ENCODE measurements at regions not wholly inside any gene's neighbourhood (a gene's known extent, or its start where the extent isn't known, plus 50 kb on each side); places are given as distances from the start of the nearest gene placed in this dataset.

GRCh38 chr6:132019586-132019985 is 68.4 kb upstream of the CCN2 start:
- no peak for DNase-seq (ENCODE audit: low read depth, low spot score)

DNA sequence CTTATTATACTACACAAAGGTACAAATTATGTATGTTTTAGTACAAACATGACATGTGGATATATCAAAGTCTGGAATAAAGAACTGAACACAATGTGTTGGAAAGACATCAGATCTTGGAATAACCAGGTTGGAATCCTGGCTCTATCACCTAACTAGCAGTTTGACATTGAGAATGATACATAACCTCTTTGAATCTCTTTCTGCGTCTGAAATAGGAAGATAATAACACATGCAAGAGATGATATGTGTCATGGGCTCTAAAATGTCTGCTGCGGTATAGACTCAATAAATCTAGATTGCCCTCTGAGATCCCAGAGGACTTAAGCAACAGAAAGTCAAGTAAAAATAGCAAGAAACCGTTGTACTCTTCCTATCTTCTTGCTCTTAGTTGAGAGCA is 66.8 kb upstream of the CCN2 start:
- POLR2A ChIA-PET, result no interaction called here
- in situ Hi-C loops (cut with MboI), result no loop called here
- no peak for FAIRE-seq
- TF ChIP-seq, protein P1, sequence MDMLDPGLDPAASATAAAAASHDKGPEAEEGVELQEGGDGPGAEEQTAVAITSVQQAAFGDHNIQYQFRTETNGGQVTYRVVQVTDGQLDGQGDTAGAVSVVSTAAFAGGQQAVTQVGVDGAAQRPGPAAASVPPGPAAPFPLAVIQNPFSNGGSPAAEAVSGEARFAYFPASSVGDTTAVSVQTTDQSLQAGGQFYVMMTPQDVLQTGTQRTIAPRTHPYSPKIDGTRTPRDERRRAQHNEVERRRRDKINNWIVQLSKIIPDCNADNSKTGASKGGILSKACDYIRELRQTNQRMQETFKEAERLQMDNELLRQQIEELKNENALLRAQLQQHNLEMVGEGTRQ (IDR thresholded peaks at IDR 0.05; ENCODE audit: borderline replicate concordance, low read depth, low read length), result no peak
- TF ChIP-seq, protein P2, sequence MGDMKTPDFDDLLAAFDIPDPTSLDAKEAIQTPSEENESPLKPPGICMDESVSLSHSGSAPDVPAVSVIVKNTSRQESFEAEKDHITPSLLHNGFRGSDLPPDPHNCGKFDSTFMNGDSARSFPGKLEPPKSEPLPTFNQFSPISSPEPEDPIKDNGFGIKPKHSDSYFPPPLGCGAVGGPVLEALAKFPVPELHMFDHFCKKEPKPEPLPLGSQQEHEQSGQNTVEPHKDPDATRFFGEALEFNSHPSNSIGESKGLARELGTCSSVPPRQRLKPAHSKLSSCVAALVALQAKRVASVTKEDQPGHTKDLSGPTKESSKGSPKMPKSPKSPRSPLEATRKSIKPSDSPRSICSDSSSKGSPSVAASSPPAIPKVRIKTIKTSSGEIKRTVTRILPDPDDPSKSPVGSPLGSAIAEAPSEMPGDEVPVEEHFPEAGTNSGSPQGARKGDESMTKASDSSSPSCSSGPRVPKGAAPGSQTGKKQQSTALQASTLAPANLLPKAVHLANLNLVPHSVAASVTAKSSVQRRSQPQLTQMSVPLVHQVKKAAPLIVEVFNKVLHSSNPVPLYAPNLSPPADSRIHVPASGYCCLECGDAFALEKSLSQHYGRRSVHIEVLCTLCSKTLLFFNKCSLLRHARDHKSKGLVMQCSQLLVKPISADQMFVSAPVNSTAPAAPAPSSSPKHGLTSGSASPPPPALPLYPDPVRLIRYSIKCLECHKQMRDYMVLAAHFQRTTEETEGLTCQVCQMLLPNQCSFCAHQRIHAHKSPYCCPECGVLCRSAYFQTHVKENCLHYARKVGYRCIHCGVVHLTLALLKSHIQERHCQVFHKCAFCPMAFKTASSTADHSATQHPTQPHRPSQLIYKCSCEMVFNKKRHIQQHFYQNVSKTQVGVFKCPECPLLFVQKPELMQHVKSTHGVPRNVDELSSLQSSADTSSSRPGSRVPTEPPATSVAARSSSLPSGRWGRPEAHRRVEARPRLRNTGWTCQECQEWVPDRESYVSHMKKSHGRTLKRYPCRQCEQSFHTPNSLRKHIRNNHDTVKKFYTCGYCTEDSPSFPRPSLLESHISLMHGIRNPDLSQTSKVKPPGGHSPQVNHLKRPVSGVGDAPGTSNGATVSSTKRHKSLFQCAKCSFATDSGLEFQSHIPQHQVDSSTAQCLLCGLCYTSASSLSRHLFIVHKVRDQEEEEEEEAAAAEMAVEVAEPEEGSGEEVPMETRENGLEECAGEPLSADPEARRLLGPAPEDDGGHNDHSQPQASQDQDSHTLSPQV (IDR thresholded peaks at IDR 0.05), result no peak
- TF ChIP-seq STAT3 (IDR thresholded peaks at IDR 0.05; ENCODE audit: low read depth, low read length) (no peak), YY1 (IDR thresholded peaks at IDR 0.05; ENCODE audit: low read depth, low read length) (no peak), IRF4 (IDR thresholded peaks at IDR 0.05; ENCODE audit: low read depth, low read length) (no peak)

More at GRCh38 chr6:132019586-132019985, 68.4 kb upstream of the CCN2 start:
- no peaks in the 10 kb centered on the region for H3K4me1 ChIP-seq (ENCODE audit: control insufficient read depth, insufficient read depth, low read length)
- no peaks in the 10 kb centered on the region for H3K36me3 ChIP-seq (ENCODE audit: control insufficient read depth in 2 of 2, insufficient read depth in 2 of 2, low read length in 1 of 2)
- ATAC-seq (no peak), FAIRE-seq (no peak)
- RAD21 ChIA-PET (ENCODE audit: unreplicated experiment), result no interaction called here
- 0% methylated on average over 1 of the region's 1 CpG for WGBS (ENCODE audit: insufficient coverage, insufficient replicate concordance, low lambda C conversion rate, missing lambda C conversion rate)
- H3K4me2 ChIP-seq (ENCODE audit: control insufficient read depth, insufficient read depth), result no peak overlapping the region
- in situ Hi-C loops (cut with MboI) (no loop called here), intact Hi-C loops (cut with micrococcal nuclease; ENCODE audit: unreplicated experiment) (no loop called here)
- CTCF ChIA-PET, result no interaction called here
- no peak overlapping the region for H2AFZ ChIP-seq (ENCODE audit: control insufficient read depth, low read depth, low read length)
- H3K9me3 ChIP-seq (replicated peaks; ENCODE audit: control insufficient read depth, insufficient read depth, low read length), result no peaks in the 10 kb centered on the region
- H4K20me1 ChIP-seq (ENCODE audit: control insufficient read depth, insufficient read depth), result no peaks in the 10 kb centered on the region
- POLR2A ChIA-PET, result no interaction called here
- SMC1A ChIA-PET (ENCODE audit: uncharacterized antibody, unreplicated experiment), result no interaction called here
- no TSS peak for BruUV-seq (replicated peaks)
- H3K9ac ChIP-seq (ENCODE audit: control insufficient read depth, insufficient read depth, low read length), result no peak overlapping the region
- H3K27ac ChIP-seq (ENCODE audit: control insufficient read depth, insufficient read depth), result no peak overlapping the region
- no peaks in the 10 kb centered on the region for H3K79me2 ChIP-seq (ENCODE audit: control insufficient read depth, insufficient read depth, low read length)
- no peaks in the 10 kb centered on the region for H3K27me3 ChIP-seq (replicated peaks in 1 of 2; ENCODE audit: control insufficient read depth in 2 of 2, insufficient read depth in 2 of 2, low read length in 1 of 2)
- no peak for TF ChIP-seq SMAD1 (IDR thresholded peaks at IDR 0.05; ENCODE audit: low read depth, partially characterized antibody)
- TF ChIP-seq SUPT20H (IDR thresholded peaks at IDR 0.05; ENCODE audit: borderline replicate concordance, control insufficient read depth, low read depth, low read length), result no peak
- TF ChIP-seq RCOR1 (conservative IDR thresholded peaks at IDR 0.05; ENCODE audit: low read depth, low read length), result no peak
- TF ChIP-seq, protein P3, sequence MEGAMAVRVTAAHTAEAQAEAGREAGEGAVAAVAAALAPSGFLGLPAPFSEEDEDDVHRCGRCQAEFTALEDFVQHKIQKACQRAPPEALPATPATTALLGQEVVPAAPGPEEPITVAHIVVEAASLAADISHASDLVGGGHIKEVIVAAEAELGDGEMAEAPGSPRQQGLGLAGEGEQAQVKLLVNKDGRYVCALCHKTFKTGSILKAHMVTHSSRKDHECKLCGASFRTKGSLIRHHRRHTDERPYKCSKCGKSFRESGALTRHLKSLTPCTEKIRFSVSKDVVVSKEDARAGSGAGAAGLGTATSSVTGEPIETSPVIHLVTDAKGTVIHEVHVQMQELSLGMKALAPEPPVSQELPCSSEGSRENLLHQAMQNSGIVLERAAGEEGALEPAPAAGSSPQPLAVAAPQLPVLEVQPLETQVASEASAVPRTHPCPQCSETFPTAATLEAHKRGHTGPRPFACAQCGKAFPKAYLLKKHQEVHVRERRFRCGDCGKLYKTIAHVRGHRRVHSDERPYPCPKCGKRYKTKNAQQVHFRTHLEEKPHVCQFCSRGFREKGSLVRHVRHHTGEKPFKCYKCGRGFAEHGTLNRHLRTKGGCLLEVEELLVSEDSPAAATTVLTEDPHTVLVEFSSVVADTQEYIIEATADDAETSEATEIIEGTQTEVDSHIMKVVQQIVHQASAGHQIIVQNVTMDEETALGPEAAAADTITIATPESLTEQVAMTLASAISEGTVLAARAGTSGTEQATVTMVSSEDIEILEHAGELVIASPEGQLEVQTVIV (IDR thresholded peaks at IDR 0.05; ENCODE audit: borderline replicate concordance, partially characterized antibody), result no peak
- TF ChIP-seq TARDBP (IDR thresholded peaks at IDR 0.05; ENCODE audit: borderline replicate concordance), result no peak
- TF ChIP-seq TAF1 (IDR thresholded peaks at IDR 0.05; ENCODE audit: borderline replicate concordance, low read depth, low read length), result no peak
- no peak for TF ChIP-seq TCF3 (IDR thresholded peaks at IDR 0.05; ENCODE audit: borderline replicate concordance, insufficient read depth, low read depth, low read length)
- no peak overlapping the region for H3K4me3 ChIP-seq

More for the DNA sequence above, 66.8 kb upstream of the CCN2 start:
- DNase-seq (ENCODE audit: low read depth, low spot score), result no peak
- H3K9ac ChIP-seq (ENCODE audit: control insufficient read depth, insufficient read depth, low read length), result no peak overlapping the region
- no peaks in the 10 kb centered on the region for H4K20me1 ChIP-seq (ENCODE audit: control insufficient read depth, insufficient read depth)
- no peak overlapping the region for H3K4me3 ChIP-seq
- WGBS (ENCODE audit: insufficient coverage, insufficient replicate concordance, low lambda C conversion rate, missing lambda C conversion rate), result 33% methylated on average over 3 of the region's 3 CpGs
- ChIA-PET RAD21 (ENCODE audit: unreplicated experiment) (no interaction called here), CTCF (no interaction called here), SMC1A (ENCODE audit: uncharacterized antibody, unreplicated experiment) (no interaction called here)
- H3K4me2 ChIP-seq (ENCODE audit: control insufficient read depth, insufficient read depth), result no peak overlapping the region
- BruUV-seq (replicated peaks), result no TSS peak
- H3K27me3 ChIP-seq (replicated peaks in 1 of 2; ENCODE audit: control insufficient read depth in 2 of 2, insufficient read depth in 2 of 2, low read length in 1 of 2), result no peaks in the 10 kb centered on the region
- no peak overlapping the region for H2AFZ ChIP-seq (ENCODE audit: control insufficient read depth, low read depth, low read length)
- no peaks in the 10 kb centered on the region for H3K36me3 ChIP-seq (ENCODE audit: control insufficient read depth in 2 of 2, insufficient read depth in 2 of 2, low read length in 1 of 2)
- no peak for ATAC-seq
- H3K4me1 ChIP-seq (ENCODE audit: control insufficient read depth, insufficient read depth, low read length), result no peaks in the 10 kb centered on the region
- H3K27ac ChIP-seq (ENCODE audit: control insufficient read depth, insufficient read depth), result no peak overlapping the region
- intact Hi-C loops (cut with micrococcal nuclease; ENCODE audit: unreplicated experiment), result no loop called here
- no peaks in the 10 kb centered on the region for H3K79me2 ChIP-seq (ENCODE audit: control insufficient read depth, insufficient read depth, low read length)
- no peaks in the 10 kb centered on the region for H3K9me3 ChIP-seq (replicated peaks; ENCODE audit: control insufficient read depth, insufficient read depth, low read length)

Measured in GM12878 (cell line).